Ovary (tissue), 7 donors: ENCODE measurements at regions not wholly inside any gene's neighbourhood (a gene's known extent, or its start where the extent isn't known, plus 50 kb on each side); places are given as distances from the start of the nearest gene placed in this dataset.

Experiments
- DNase-seq, 5 donors: peaks; one replicate each; pipeline ENCODE4 v3.0.0-alpha.2; 2019 to 2020
- H3K27ac ChIP-seq, 2 donors: fragments of 200-600 bp; one replicate each; pipeline versions ENCODE4 v1.5.1 to v1.8.0; 2019 to 2022
- H3K27me3 ChIP-seq: fragments of 200-600 bp; one replicate; pipeline ENCODE4 v1.8.0; 2022
- H3K36me3 ChIP-seq: fragments of 200-600 bp; sonication (generic); one replicate; pipeline ENCODE4 v1.5.1; 2019
- H3K4me1 ChIP-seq: one replicate; pipeline ENCODE4 v1.8.1; 2013; ENCODE audit warnings: mild to moderate bottlenecking, moderate library complexity; ENCODE audit not compliant: insufficient read depth
- H3K4me3 ChIP-seq: fragments of 200-600 bp; sonication (generic); one replicate; pipeline ENCODE4 v1.5.1; 2017
- H3K9me3 ChIP-seq, 2 donors: fragments of 200-600 bp in 1 of 2; sonication (generic) in 1 of 2; one replicate each; pipeline versions ENCODE4 v1.5.1 to v1.8.1; 2013 to 2019; ENCODE audit warnings: mild to moderate bottlenecking in 1 of 2, moderate library complexity in 1 of 2
- CTCF ChIP-seq, 3 donors: fragments of 450-650 bp in 2 of 3; fragments of 200-600 bp in 1 of 3; IDR thresholded peaks; one replicate each; pipeline versions ENCODE4 v1.5.1 to v1.8.0; 2016 to 2022; ENCODE audit warnings: antibody characterized with exemption in 3 of 3, mild to moderate bottlenecking in 1 of 3
- EP300 ChIP-seq: sonication (generic); formaldehyde crosslinking; IDR thresholded peaks from one replicate; pipeline ENCODE4 v1.6.1; 2017; ENCODE audit warnings: antibody characterized with exemption
- POLR2A ChIP-seq: fragments of 450-650 bp; IDR thresholded peaks from one replicate; pipeline ENCODE4 v1.6.1; 2017; ENCODE audit warnings: antibody characterized with exemption, mild to moderate bottlenecking, moderate library complexity
- WGBS, 3 donors: extraction: QIAGEN DNeasy Blood & Tissue Kit in 1 of 3; methylation state at CpG; one replicate each; pipeline versions ENCODE4 v1.1.5 to v1.1.7; 2013 to 2017; 5-methylcytosine and 5-hydroxymethylcytosine counted together
- intact Hi-C, 4 donors: fragments of 100-400 bp; cut with DNase I; formaldehyde crosslinking; loops; one replicate each; pipeline versions ENCODE4 v1.11.0 to v1.15.1; 2022 to 2023
- donor health status: DM: no; HTN: no; CAD: no; lungs with moderate emphysema.
- donor health status: DM: no; HTN: no; CAD: no.
- donor health status: Bipolar disorder and iron deficiency.
- donor health status: DM: no; HTN: no; CAD: no.
- donor health status: DM: yes; HTN: yes; CAD: no.

GRCh38 chr14:71574976-71575375 lies 357.3 kb upstream of the RGS6 start:
- H3K27ac ChIP-seq: no peak overlapping the region

GRCh38 chr14:71576472-71576871 lies 355.8 kb upstream of the RGS6 start:
- TF ChIP-seq CTCF (IDR thresholded peaks at IDR 0.05): no peak
- TF ChIP-seq POLR2A: no peak
- TF ChIP-seq EP300: no peak
- no peaks in the 10 kb centered on the region for H3K36me3 ChIP-seq
- H3K4me1 ChIP-seq: peaks cover 2% of the 10 kb centered on the region
- no peak for DNase-seq
- H3K4me3 ChIP-seq: no peak overlapping the region
- intact Hi-C loops: no loop called here
- no peaks in the 10 kb centered on the region for H3K27me3 ChIP-seq
- H3K27ac ChIP-seq: no peak overlapping the region
- no peaks in the 10 kb centered on the region for H3K9me3 ChIP-seq
- WGBS, 3 donors: 96 to 98% (median 97%) methylated on average over 2 of the region's 2 CpGs

More at GRCh38 chr14:71574976-71575375, 357.3 kb upstream of the RGS6 start:
- H3K36me3 ChIP-seq: no peaks in the 10 kb centered on the region
- peaks cover 2% of the 10 kb centered on the region for H3K4me1 ChIP-seq
- no peak for DNase-seq
- H3K9me3 ChIP-seq: no peaks in the 10 kb centered on the region
- intact Hi-C loops: no loop called here
- no peaks in the 10 kb centered on the region for H3K27me3 ChIP-seq
- 12 to 28% (median 21%) methylated on average over 2 of the region's 2 CpGs for WGBS, 3 donors
- TF ChIP-seq EP300: no peak
- TF ChIP-seq CTCF (IDR thresholded peaks at IDR 0.05): no peak
- no peak for TF ChIP-seq POLR2A
- no peak overlapping the region for H3K4me3 ChIP-seq

- 74 to 79% (median 78%) methylated on average over 3 of the region's 3 CpGs for WGBS, 3 donors
- TF ChIP-seq EP300: no peak
- no peak for TF ChIP-seq POLR2A
- TF ChIP-seq CTCF (IDR thresholded peaks at IDR 0.05): no peak
- Histone ChIP-seq H3K4me1 (peaks cover 2% of the 10 kb centered on the region), H3K36me3 (no peaks in the 10 kb centered on the region), H3K4me3 (no peak overlapping the region), H3K27ac (no peak overlapping the region), H3K9me3 (no peaks in the 10 kb centered on the region), H3K27me3 (no peaks in the 10 kb centered on the region)
- no peak for DNase-seq
- intact Hi-C loops: no loop called here
These were observed 352.9 kb upstream of the RGS6 start for GRCh38 chr14:71579331-71579730.

- Histone ChIP-seq H3K4me3 (no peak overlapping the region), H3K4me1 (no peaks in the 10 kb centered on the region), H3K27me3 (no peaks in the 10 kb centered on the region), H3K36me3 (no peaks in the 10 kb centered on the region), H3K27ac (no peak overlapping the region), H3K9me3 (no peaks in the 10 kb centered on the region)
- no peak for DNase-seq
- no peak for TF ChIP-seq POLR2A
- no peak for TF ChIP-seq EP300
- no peak for TF ChIP-seq CTCF (IDR thresholded peaks at IDR 0.05)
- intact Hi-C loops: no loop called here
- 16 to 23% (median 21%) methylated on average over 1 of the region's 1 CpG for WGBS, 3 donors
These were observed 349.5 kb upstream of the RGS6 start for GRCh38 chr14:71582705-71583104.

GRCh38 chr14:71583194-71583593 lies 349.0 kb upstream of the RGS6 start:
- Histone ChIP-seq H3K4me3 (no peak overlapping the region), H3K4me1 (no peaks in the 10 kb centered on the region), H3K36me3 (no peaks in the 10 kb centered on the region), H3K9me3 (no peaks in the 10 kb centered on the region), H3K27me3 (no peaks in the 10 kb centered on the region), H3K27ac (no peak overlapping the region)
- WGBS, 3 donors: 73 to 85% (median 78%) methylated on average over 2 of the region's 2 CpGs
- TF ChIP-seq CTCF (IDR thresholded peaks at IDR 0.05): no peak
- TF ChIP-seq POLR2A: no peak
- no peak for TF ChIP-seq EP300
- intact Hi-C loops: no loop called here
- no peak for DNase-seq
